Panc1 (cell line): ENCODE measurements at regions not wholly inside any gene's neighbourhood (a gene's known extent, or its start where the extent isn't known, plus 50 kb on each side); places are given as distances from the start of the nearest gene placed in this dataset.

ENCODE experiments used
- ATAC-seq: fragments of 200-7000 bp; cut with Tn5 transposase; 2 replicates; pipeline ENCODE4 v1.9.1; 2020; ENCODE audit warnings: mild to moderate bottlenecking, moderate library complexity
- BruUV-seq: library from RNA; stranded (reverse); fragments of 400-500 nt; replicated peaks from 2 replicates; lab custom pipeline; 2021; lab: Mats Ljungman, UMichigan
- CTCF ChIA-PET: fragments of 300-600 bp; sonication (Branson Sonifier 250); formaldehyde crosslinking; loops from one replicate; lab custom pipeline; 2022; ENCODE audit warnings: antibody characterized with exemption; lab: Charles Lee
- POLR2A ChIA-PET: fragments of 300-600 bp; sonication (Branson Sonifier 250); formaldehyde crosslinking; loops from one replicate; lab custom pipeline; 2022; ENCODE audit warnings: antibody characterized with exemption; lab: Charles Lee
- DNase-seq: peaks from one replicate; pipeline ENCODE4 v3.0.0-alpha.2; 2010; ENCODE audit warnings: low read depth, low spot score
- H3K27ac ChIP-seq: 2 replicates; pipeline ENCODE4 v1.5.1; 2011; ENCODE audit warnings: mild to moderate bottlenecking, low read length, inconsistent platforms
- H3K27me3 ChIP-seq: fragments of 200-500 bp; sonication (Bioruptor generic); 2 replicates; pipeline ENCODE4 v1.6.0; 2014; ENCODE audit warnings: low read length, inconsistent platforms; ENCODE audit not compliant: control insufficient read depth, insufficient read depth
- H3K36me3 ChIP-seq: fragments of 200-500 bp; sonication (Bioruptor generic); 2 replicates; pipeline ENCODE4 v1.5.1; 2014; ENCODE audit warnings: inconsistent platforms, mild to moderate bottlenecking, low read length, moderate library complexity; ENCODE audit not compliant: control insufficient read depth, insufficient read depth
- H3K4me1 ChIP-seq: 2 replicates; pipeline ENCODE4 v1.5.1; 2011; ENCODE audit warnings: inconsistent platforms, mild to moderate bottlenecking, low read length, moderate library complexity; ENCODE audit not compliant: control insufficient read depth, insufficient read depth
- H3K4me3 ChIP-seq, 2 experiments: 2 replicates each; pipeline ENCODE4 v1.5.1; 2011 to 2012; ENCODE audit warnings: low read depth in 2 of 2, low read length in 2 of 2, mild to moderate bottlenecking in 2 of 2, inconsistent platforms in 1 of 2, moderate library complexity in 1 of 2
- H3K9me3 ChIP-seq: fragments of 200-500 bp; sonication (Bioruptor generic); 2 replicates; pipeline ENCODE4 v1.5.1; 2014; ENCODE audit warnings: low read depth, mild to moderate bottlenecking, inconsistent platforms, low read length, moderate library complexity; ENCODE audit not compliant: control insufficient read depth, insufficient read depth
- POLR2AphosphoS5 ChIP-seq: IDR thresholded peaks from 2 replicates; pipeline ENCODE4 v1.6.1; 2012; ENCODE audit warnings: mild to moderate bottlenecking, low read depth, low read length, moderate library complexity
- SIN3A ChIP-seq: IDR thresholded peaks from 2 replicates; pipeline ENCODE4 v1.6.1; 2012; ENCODE audit warnings: low read depth, mild to moderate bottlenecking, low read length, moderate library complexity, borderline replicate concordance; ENCODE audit not compliant: insufficient read depth
- TCF7L2 ChIP-seq: IDR thresholded peaks from 2 replicates; pipeline ENCODE4 v1.6.1; 2011; ENCODE audit warnings: mild to moderate bottlenecking, low read depth, low read length, inconsistent platforms
- in situ Hi-C: cut with HindIII; loops from 2 replicates; pipeline ENCODE4 v1.10.0; 2016; ENCODE audit warnings: low sequenced_read_pairs, low pct_unique_long_range_greater_than_20kb
- intact Hi-C: fragments of 100-400 bp; cut with micrococcal nuclease; formaldehyde crosslinking; loops from one replicate; pipeline ENCODE4 v1.10.0; 2022; ENCODE audit not compliant: unreplicated experiment
- TF ChIP-seq, protein P1 (sequence below): fragments of 450-650 bp; IDR thresholded peaks from 2 replicates; pipeline ENCODE4 v1.5.1; 2017; ENCODE audit warnings: mild to moderate bottlenecking
- TF ChIP-seq, protein P2 (sequence below), 2 experiments: IDR thresholded peaks; 2 replicates each; pipeline ENCODE4 v1.6.1; 2011 to 2012; ENCODE audit warnings: low read depth in 2 of 2, control low read depth in 1 of 2, low read length in 1 of 2, mild to moderate bottlenecking in 1 of 2, moderate library complexity in 1 of 2; ENCODE audit not compliant: insufficient read depth in 1 of 2

DNA sequence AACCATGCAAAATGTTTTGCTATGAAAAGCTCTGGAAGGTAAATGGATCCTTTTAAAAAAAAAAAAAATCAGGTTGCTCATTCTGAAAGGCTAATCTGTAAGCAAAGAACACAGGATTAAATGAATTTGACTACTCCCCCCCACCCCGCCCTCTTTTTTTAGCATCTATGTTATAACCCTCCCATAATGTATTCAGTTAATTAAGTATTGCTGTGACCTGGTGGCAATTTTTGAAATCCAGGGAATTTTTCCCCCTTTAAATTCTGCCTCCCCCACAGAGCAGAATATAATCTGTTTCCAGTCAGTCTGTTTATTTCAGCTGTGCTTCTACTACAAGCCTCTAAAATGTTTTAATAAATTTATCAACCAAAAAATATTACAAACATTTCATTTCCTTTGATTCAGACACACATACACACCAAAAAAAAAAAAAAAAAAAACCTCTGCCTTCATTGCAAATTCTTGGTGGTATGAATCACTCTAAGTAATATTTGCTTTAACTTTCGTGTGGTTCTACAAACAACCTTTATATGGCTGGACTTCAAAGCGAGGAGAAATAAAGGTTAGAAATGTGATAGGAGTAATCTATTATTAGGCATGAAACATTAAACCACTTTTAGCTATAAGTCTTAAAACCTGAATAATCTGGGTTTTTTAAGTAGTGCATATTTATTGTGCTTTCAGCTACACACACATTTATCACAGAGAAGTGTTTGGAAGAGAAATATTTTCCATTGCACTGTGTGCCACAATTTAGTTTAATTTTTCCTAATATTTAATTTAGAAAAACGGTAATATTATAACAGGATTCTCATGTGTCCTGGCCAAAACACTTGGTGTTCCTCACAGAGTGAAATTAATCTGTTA is 64.4 kb upstream of the ARID5B start:
- Histone ChIP-seq H3K27ac (peak overlapping the region; percentile 99), H3K27me3 (no peaks in the 10 kb centered on the region), H3K4me1 (peaks cover 38% of the 10 kb centered on the region), H3K36me3 (no peaks in the 10 kb centered on the region), H3K9me3 (peaks cover 4% of the 10 kb centered on the region; the same call in 1 of the 2 replicates), H3K4me3 (peak overlapping the region; percentile 1 to 34; a peak in 3 of 4 replicates)
- no TSS peak for BruUV-seq
- ChIA-PET POLR2A (interaction anchor here (0.6 kb wide), 1 partner anchor 508 kb away, joined by 3 read pairs; no protein-coding TSS in a partner anchor), CTCF (interaction anchor here (0.5 to 0.9 kb wide), 4 partner anchors 23 to 202 kb away, joined by 3 to 14 read pairs (median 3); no protein-coding TSS in a partner anchor)
- TF ChIP-seq TCF7L2, result peak; percentile 100
- TF ChIP-seq POLR2AphosphoS5, result peak; percentile 79; the same call in 1 of the 2 replicates
- TF ChIP-seq SIN3A, result no peak
- TF ChIP-seq, protein P1, sequence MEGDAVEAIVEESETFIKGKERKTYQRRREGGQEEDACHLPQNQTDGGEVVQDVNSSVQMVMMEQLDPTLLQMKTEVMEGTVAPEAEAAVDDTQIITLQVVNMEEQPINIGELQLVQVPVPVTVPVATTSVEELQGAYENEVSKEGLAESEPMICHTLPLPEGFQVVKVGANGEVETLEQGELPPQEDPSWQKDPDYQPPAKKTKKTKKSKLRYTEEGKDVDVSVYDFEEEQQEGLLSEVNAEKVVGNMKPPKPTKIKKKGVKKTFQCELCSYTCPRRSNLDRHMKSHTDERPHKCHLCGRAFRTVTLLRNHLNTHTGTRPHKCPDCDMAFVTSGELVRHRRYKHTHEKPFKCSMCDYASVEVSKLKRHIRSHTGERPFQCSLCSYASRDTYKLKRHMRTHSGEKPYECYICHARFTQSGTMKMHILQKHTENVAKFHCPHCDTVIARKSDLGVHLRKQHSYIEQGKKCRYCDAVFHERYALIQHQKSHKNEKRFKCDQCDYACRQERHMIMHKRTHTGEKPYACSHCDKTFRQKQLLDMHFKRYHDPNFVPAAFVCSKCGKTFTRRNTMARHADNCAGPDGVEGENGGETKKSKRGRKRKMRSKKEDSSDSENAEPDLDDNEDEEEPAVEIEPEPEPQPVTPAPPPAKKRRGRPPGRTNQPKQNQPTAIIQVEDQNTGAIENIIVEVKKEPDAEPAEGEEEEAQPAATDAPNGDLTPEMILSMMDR, result no peak
- TF ChIP-seq, protein P2, sequence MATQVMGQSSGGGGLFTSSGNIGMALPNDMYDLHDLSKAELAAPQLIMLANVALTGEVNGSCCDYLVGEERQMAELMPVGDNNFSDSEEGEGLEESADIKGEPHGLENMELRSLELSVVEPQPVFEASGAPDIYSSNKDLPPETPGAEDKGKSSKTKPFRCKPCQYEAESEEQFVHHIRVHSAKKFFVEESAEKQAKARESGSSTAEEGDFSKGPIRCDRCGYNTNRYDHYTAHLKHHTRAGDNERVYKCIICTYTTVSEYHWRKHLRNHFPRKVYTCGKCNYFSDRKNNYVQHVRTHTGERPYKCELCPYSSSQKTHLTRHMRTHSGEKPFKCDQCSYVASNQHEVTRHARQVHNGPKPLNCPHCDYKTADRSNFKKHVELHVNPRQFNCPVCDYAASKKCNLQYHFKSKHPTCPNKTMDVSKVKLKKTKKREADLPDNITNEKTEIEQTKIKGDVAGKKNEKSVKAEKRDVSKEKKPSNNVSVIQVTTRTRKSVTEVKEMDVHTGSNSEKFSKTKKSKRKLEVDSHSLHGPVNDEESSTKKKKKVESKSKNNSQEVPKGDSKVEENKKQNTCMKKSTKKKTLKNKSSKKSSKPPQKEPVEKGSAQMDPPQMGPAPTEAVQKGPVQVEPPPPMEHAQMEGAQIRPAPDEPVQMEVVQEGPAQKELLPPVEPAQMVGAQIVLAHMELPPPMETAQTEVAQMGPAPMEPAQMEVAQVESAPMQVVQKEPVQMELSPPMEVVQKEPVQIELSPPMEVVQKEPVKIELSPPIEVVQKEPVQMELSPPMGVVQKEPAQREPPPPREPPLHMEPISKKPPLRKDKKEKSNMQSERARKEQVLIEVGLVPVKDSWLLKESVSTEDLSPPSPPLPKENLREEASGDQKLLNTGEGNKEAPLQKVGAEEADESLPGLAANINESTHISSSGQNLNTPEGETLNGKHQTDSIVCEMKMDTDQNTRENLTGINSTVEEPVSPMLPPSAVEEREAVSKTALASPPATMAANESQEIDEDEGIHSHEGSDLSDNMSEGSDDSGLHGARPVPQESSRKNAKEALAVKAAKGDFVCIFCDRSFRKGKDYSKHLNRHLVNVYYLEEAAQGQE (IDR thresholded peaks at IDR 0.05; ENCODE audit: insufficient read depth in 1 of 2, low read depth in 2 of 2, low read length in 1 of 2), result peak in 1 of 2 experiments; percentile 33; a peak in 1 of 4 replicates
- DNase-seq, result no peak
- peak; percentile 85 for ATAC-seq
- in situ Hi-C loops, result no loop called here
- intact Hi-C loops, result loop anchor here (1.0 to 10.0 kb wide), 7 partner anchors 61 to 1020 kb away; partner anchors contain the start of gene CABCOCO1

DNA sequence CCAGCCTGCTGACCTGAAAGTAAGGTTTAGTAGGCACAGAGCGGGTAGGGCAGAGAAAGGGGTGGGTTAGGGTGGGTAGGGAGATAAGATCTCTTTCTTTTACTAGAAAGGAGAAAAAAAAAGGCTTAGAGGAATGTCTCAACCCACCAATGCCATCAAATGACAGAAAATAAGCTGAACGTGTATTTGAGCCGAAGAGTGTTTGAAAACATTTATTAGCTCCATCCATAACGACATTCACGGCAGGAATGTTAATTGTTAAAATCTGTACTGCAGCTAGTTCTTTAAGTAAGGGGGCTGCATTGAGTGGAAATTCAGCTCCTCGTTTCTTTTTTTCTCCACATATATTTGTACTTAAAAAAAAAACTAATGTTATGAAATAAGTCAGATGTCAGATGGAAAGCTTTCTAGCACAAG is 63.7 kb upstream of the ARID5B start:
- CTCF ChIA-PET, result interaction anchor here (0.5 to 0.9 kb wide), 4 partner anchors 23 to 509 kb away, joined by 3 to 5 read pairs (median 3); no protein-coding TSS in a partner anchor
- intact Hi-C loops, result loop anchor here (1.0 to 10.0 kb wide), 7 partner anchors 61 to 1020 kb away; partner anchors contain the start of gene CABCOCO1
- H3K27ac ChIP-seq, result peak overlapping the region; percentile 99
- BruUV-seq, result no TSS peak
- H3K36me3 ChIP-seq, result no peaks in the 10 kb centered on the region
- ATAC-seq, result peak; percentile 79
- no peak for DNase-seq
- peak overlapping the region; percentile 1 to 34; a peak in 3 of 4 replicates for H3K4me3 ChIP-seq
- H3K27me3 ChIP-seq, result no peaks in the 10 kb centered on the region
- H3K4me1 ChIP-seq, result peaks cover 38% of the 10 kb centered on the region
- in situ Hi-C loops, result no loop called here
- H3K9me3 ChIP-seq, result peaks cover 4% of the 10 kb centered on the region; the same call in 1 of the 2 replicates
- TF ChIP-seq POLR2AphosphoS5, result no peak
- 0 out of 2 replicates have a peak, but pooled peaks have one; percentile 13 for TF ChIP-seq SIN3A
- TF ChIP-seq, protein P1, result no peak
- POLR2A ChIA-PET, result interaction anchor here (0.7 kb wide), 1 partner anchor 10 kb away, joined by 3 read pairs; no protein-coding TSS in a partner anchor
